ENCODE measurements at regions not wholly inside any gene's neighbourhood (a gene's known extent, or its start where the extent isn't known, plus 50 kb on each side); places are given as distances from the start of the nearest gene placed in this dataset.

- TF ChIP-seq CTCF (IDR thresholded peaks at IDR 0.05; ENCODE audit: low read depth, low read length, missing input control) (no peak), YY1 (IDR thresholded peaks at IDR 0.05) (no peak), TAF1 (conservative IDR thresholded peaks at IDR 0.05) (no peak), FOXA2 (IDR thresholded peaks at IDR 0.05) (no peak), EGR1 (IDR thresholded peaks at IDR 0.05; ENCODE audit: low read depth in 2 of 2) (no peak), JUND (IDR thresholded peaks at IDR 0.05) (no peak), MAX (IDR thresholded peaks at IDR 0.05) (no peak), GABPA (IDR thresholded peaks at IDR 0.05 in 1 of 2, conservative IDR thresholded peaks at IDR 0.05 in 1 of 2) (no peak)
Observed at GRCh38 chr17:33814852-33815251, 440.2 kb upstream of the CCL2 start.

All from liver (tissue), 3 donors.